WTC11 (cell line): ENCODE measurements at regions not wholly inside any gene's neighbourhood (a gene's known extent, or its start where the extent isn't known, plus 50 kb on each side); places are given as distances from the start of the nearest gene placed in this dataset.

Experiments
- ATAC-seq: fragments of 200-7000 bp; cut with Tn5 transposase; 2 replicates; pipeline ENCODE4 v1.10.0; 2021; ENCODE audit warnings: mild to moderate bottlenecking, moderate library complexity
- CTCF ChIA-PET: fragments of 300-600 bp; sonication (Branson Sonifier 250); formaldehyde crosslinking; loops from one replicate; lab custom pipeline; 2021; ENCODE audit warnings: antibody characterized with exemption; lab: Charles Lee
- POLR2A ChIA-PET: fragments of 350-600 bp; sonication (Branson Sonifier 250); formaldehyde crosslinking; loops from one replicate; lab custom pipeline; 2021; ENCODE audit warnings: antibody characterized with exemption; lab: Charles Lee
- DNase-seq: peaks from one replicate; pipeline ENCODE4 v3.0.0; 2021; ENCODE audit warnings: low spot score
- H3K27ac Mint-ChIP-seq: 2 replicates; pipeline ENCODE4 v1.8.0; 2021; ENCODE audit warnings: mixed read lengths
- H3K27me3 Mint-ChIP-seq: 2 replicates; pipeline ENCODE4 v1.8.0; 2021; ENCODE audit warnings: low read depth, mild to moderate bottlenecking, moderate library complexity, mixed read lengths
- H3K36me3 Mint-ChIP-seq: 2 replicates; pipeline ENCODE4 v1.8.0; 2021; ENCODE audit warnings: mixed read lengths
- H3K4me1 Mint-ChIP-seq: 2 replicates; pipeline ENCODE4 v1.8.0; 2022; ENCODE audit warnings: mixed read lengths
- H3K4me3 Mint-ChIP-seq: 2 replicates; pipeline ENCODE4 v1.8.0; 2021; ENCODE audit warnings: mild to moderate bottlenecking, moderate library complexity, mixed read lengths
- H3K9me3 Mint-ChIP-seq: 2 replicates; pipeline ENCODE4 v1.8.0; 2021; ENCODE audit warnings: mixed read lengths
- ATF2 ChIP-seq: sonication (generic); formaldehyde crosslinking; IDR thresholded peaks from 2 replicates; pipeline ENCODE4 v1.8.1; 2022; ENCODE audit warnings: low read depth, missing genetic modification reagents, borderline replicate concordance
- ESRRA ChIP-seq: sonication (generic); formaldehyde crosslinking; IDR thresholded peaks from 2 replicates; pipeline ENCODE4 v1.8.1; 2022; ENCODE audit warnings: mild to moderate bottlenecking, missing genetic modification reagents, borderline replicate concordance
- JAZF1 ChIP-seq: fragments of 250-450 bp; sonication (Bioruptor Pico); IDR thresholded peaks from 2 replicates; pipeline ENCODE4 v1.9.0; 2021; ENCODE audit warnings: moderate library complexity, mild to moderate bottlenecking, inconsistent platforms
- KAT7 ChIP-seq: sonication (generic); formaldehyde crosslinking; IDR thresholded peaks from 2 replicates; pipeline ENCODE4 v1.8.1; 2023; ENCODE audit warnings: missing genetic modification reagents, mild to moderate bottlenecking, borderline replicate concordance
- MXD4 ChIP-seq: fragments of 250-450 bp; sonication (Bioruptor Pico); IDR thresholded peaks from 2 replicates; pipeline ENCODE4 v1.8.0; 2021; ENCODE audit warnings: mild to moderate bottlenecking, moderate library complexity, borderline replicate concordance
- NFATC4 ChIP-seq: fragments of 250-450 bp; sonication (Bioruptor Pico); IDR thresholded peaks from 2 replicates; pipeline ENCODE4 v1.9.0; 2021; ENCODE audit warnings: mild to moderate bottlenecking
- NR1H2 ChIP-seq: sonication (generic); formaldehyde crosslinking; IDR thresholded peaks from 2 replicates; pipeline ENCODE4 v1.9.0; 2021; ENCODE audit warnings: mild to moderate bottlenecking, moderate library complexity, missing genetic modification reagents
- RORB ChIP-seq: fragments of 250-450 bp; sonication (Bioruptor Pico); IDR thresholded peaks from 2 replicates; pipeline ENCODE4 v1.9.0; 2021; ENCODE audit warnings: mild to moderate bottlenecking
- SMAD3 ChIP-seq: sonication (generic); formaldehyde crosslinking; IDR thresholded peaks from 2 replicates; pipeline ENCODE4 v1.8.0; 2022; ENCODE audit warnings: missing genetic modification reagents, mild to moderate bottlenecking, borderline replicate concordance
- SMAD4 ChIP-seq: sonication (generic); formaldehyde crosslinking; IDR thresholded peaks from 2 replicates; pipeline ENCODE4 v1.8.0; 2022; ENCODE audit warnings: mild to moderate bottlenecking, missing genetic modification reagents
- SOX15 ChIP-seq: fragments of 250-450 bp; sonication (Bioruptor Pico); IDR thresholded peaks from 2 replicates; pipeline ENCODE4 v1.9.0; 2021; ENCODE audit warnings: mild to moderate bottlenecking
- SP1 ChIP-seq: sonication (generic); formaldehyde crosslinking; conservative IDR thresholded peaks from 2 replicates; pipeline ENCODE4 v1.8.1; 2022; ENCODE audit warnings: missing genetic modification reagents
- STAT6 ChIP-seq: sonication (generic); formaldehyde crosslinking; conservative IDR thresholded peaks from 2 replicates; pipeline ENCODE4 v1.8.1; 2023; ENCODE audit warnings: mild to moderate bottlenecking, low read depth, missing genetic modification reagents, moderate library complexity
- TP53 ChIP-seq: sonication (generic); formaldehyde crosslinking; IDR thresholded peaks from 2 replicates; pipeline ENCODE4 v1.8.1; 2023; ENCODE audit warnings: mild to moderate bottlenecking, missing genetic modification reagents
- ZBTB43 ChIP-seq: sonication (generic); formaldehyde crosslinking; IDR thresholded peaks from 2 replicates; pipeline ENCODE4 v1.8.1; 2023; ENCODE audit warnings: mild to moderate bottlenecking, missing genetic modification reagents
- ZMAT4 ChIP-seq: fragments of 250-450 bp; sonication (Bioruptor Pico); IDR thresholded peaks from 2 replicates; pipeline ENCODE4 v1.9.0; 2021; ENCODE audit warnings: mild to moderate bottlenecking
- ZNF121 ChIP-seq: sonication (generic); formaldehyde crosslinking; IDR thresholded peaks from 2 replicates; pipeline ENCODE4 v1.8.0; 2023; ENCODE audit warnings: missing genetic modification reagents
- ZNF138 ChIP-seq: sonication (generic); formaldehyde crosslinking; conservative IDR thresholded peaks from 2 replicates; pipeline ENCODE4 v1.8.1; 2022; ENCODE audit warnings: mild to moderate bottlenecking, moderate library complexity, missing genetic modification reagents
- ZNF219 ChIP-seq: sonication (generic); formaldehyde crosslinking; IDR thresholded peaks from 2 replicates; pipeline ENCODE4 v1.8.0; 2023; ENCODE audit warnings: missing genetic modification reagents, mild to moderate bottlenecking, borderline replicate concordance
- ZNF425 ChIP-seq: fragments of 250-450 bp; sonication (Bioruptor Pico); conservative IDR thresholded peaks from 2 replicates; pipeline ENCODE4 v1.9.0; 2021; ENCODE audit warnings: mild to moderate bottlenecking
- ZNF532 ChIP-seq: fragments of 250-450 bp; sonication (Bioruptor Pico); IDR thresholded peaks from 2 replicates; pipeline ENCODE4 v1.9.0; 2021; ENCODE audit warnings: mild to moderate bottlenecking, borderline replicate concordance

- no peak for TF ChIP-seq STAT6 (CRISPR knock-in tag)
- no peak for TF ChIP-seq ATF2 (CRISPR knock-in tag)
- no peak for TF ChIP-seq RORB (CRISPR knock-in tag)
- TF ChIP-seq, all 79 proteins: peak for 0
These were observed 352.5 kb downstream of the CDH26 start (continued) for GRCh38 chr20:60310560-60311349.

- ATAC-seq: no peak
- peaks cover 17% of the 10 kb centered on the region for H3K36me3 Mint-ChIP-seq
- no peak for DNase-seq
- POLR2A ChIA-PET: no interaction called here
- CTCF ChIA-PET: interaction anchor here (1.1 kb wide), 1 partner anchor 50 kb away, joined by 3 read pairs; no protein-coding TSS in a partner anchor
- no peak for TF ChIP-seq JAZF1 (CRISPR knock-in tag)
- TF ChIP-seq ZNF219 (CRISPR knock-in tag): no peak
- TF ChIP-seq NR1H2: no peak
- no peak for TF ChIP-seq TP53
- no peak for TF ChIP-seq ESRRA
- TF ChIP-seq ZNF121: no peak
- TF ChIP-seq ZBTB43 (CRISPR knock-in tag): no peak
- TF ChIP-seq KAT7 (CRISPR knock-in tag): no peak
- no peak for TF ChIP-seq SOX15 (CRISPR knock-in tag)
- TF ChIP-seq NFATC4: no peak
- TF ChIP-seq ZNF138 (CRISPR knock-in tag): no peak
- TF ChIP-seq ZNF425 (CRISPR knock-in tag): no peak
- TF ChIP-seq SP1: no peak
- no peak for TF ChIP-seq ZMAT4 (CRISPR knock-in tag)
- TF ChIP-seq SMAD4: no peak
- no peak for TF ChIP-seq MXD4
- TF ChIP-seq ZNF532: no peak
- no peak for TF ChIP-seq SMAD3 (CRISPR knock-in tag)
- H3K4me3 Mint-ChIP-seq: no peak overlapping the region
- H3K27me3 Mint-ChIP-seq: peaks cover 47% of the 10 kb centered on the region
- H3K27ac Mint-ChIP-seq: no peak overlapping the region
- H3K4me1 Mint-ChIP-seq: no peaks in the 10 kb centered on the region
- peaks cover 50% of the 10 kb centered on the region for H3K9me3 Mint-ChIP-seq
These were observed 355.0 kb downstream of the CDH26 start for GRCh38 chr20:60313191-60313590.
